NCI-H82 treated with DMSO at 0.1 percent for 48 hours (cell line): ENCODE measurements at regions not wholly inside any gene's neighbourhood (a gene's known extent, or its start where the extent isn't known, plus 50 kb on each side); places are given as distances from the start of the nearest gene placed in this dataset.
"Not testable (repeated sequence)": the region's sequence is repeated elsewhere in the genome, so short reads cannot be mapped to it uniquely, and the experiment has no call there.

ENCODE experiments used
- DNase-seq: peaks from one replicate; lab custom pipeline; 2025; ENCODE audit not compliant: unreplicated experiment; lab: John Stamatoyannopoulos, UW

DNA sequence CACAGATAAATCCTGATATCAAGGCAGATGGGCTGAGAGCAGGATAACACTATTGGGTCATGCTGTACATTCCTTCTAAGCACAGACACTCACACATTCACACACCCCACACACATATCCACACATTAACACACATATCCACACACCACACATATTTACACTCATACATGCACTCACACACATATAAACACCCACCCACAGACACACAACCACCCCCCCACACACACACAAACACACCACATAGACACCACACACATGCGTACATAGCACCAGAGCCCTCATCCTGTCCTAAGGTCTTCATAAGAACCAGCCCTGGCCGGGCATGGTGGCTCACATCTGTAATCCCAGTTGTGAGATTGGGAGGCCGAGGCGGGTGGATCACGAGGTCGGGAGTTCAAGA, 322.3 kb upstream of the ADCY2 start:
- no peak for DNase-seq

- no peak for DNase-seq
Measured at GRCh38 chr5:7074176-7074575, 321.8 kb upstream of the ADCY2 start.

GRCh38 chr5:7075470-7075869, 320.5 kb upstream of the ADCY2 start:
- no peak for DNase-seq

- no peak for DNase-seq
Measured at GRCh38 chr5:7078101-7078500, 317.8 kb upstream of the ADCY2 start.

- DNase-seq, result no peak
Measured at GRCh38 chr5:7078901-7079300, 317.0 kb upstream of the ADCY2 start.

- no peak for DNase-seq
Measured at GRCh38 chr5:7080501-7080900, 315.4 kb upstream of the ADCY2 start.

DNA sequence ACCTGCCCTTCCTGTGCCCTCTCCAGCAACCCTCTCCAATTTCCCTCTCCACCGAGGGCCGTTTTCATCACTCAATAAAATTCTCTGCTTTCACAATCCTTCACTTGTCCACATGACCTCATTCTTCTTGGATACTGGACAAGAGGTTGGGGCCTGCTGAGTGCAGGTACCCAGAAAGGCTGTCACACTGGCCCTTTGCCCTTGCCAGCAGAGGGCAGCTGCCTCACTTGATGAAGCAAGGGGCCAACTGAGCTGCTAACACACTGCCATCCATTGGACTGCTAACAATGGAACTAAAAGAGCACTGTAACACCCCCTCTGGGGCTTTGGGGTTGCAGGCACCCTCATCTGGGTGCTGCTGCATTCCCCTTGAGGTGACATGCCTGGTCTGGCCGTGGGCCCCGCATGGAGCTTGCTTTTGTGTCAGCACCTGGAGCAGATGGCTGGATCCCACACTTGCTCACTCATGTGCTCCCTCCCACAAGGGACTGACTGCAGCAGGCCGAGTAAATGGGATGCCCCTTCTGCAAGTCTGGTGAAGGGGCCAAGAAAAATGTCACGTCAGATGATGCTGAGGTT, 308.1 kb upstream of the ADCY2 start:
- no peak for DNase-seq

DNA sequence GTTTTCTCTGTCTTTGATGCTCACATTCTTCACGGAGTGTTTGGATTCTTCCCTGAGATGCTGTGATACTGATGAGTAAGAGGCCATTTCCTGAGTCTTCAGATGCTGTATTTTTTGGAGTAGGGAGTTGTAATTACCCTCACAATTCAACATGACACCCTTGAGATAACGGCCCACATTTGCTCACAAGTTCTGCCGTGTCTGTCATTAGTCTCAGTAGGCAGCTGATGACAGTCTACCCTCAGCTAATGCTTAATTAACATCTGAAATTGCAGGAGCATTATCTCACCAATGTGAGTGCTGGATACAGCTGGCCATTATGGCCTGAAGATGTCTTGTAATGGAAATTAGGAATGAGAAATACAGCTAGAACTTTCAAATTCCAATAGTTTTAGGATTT, 307.1 kb upstream of the ADCY2 start:
- DNase-seq, result no peak

DNA sequence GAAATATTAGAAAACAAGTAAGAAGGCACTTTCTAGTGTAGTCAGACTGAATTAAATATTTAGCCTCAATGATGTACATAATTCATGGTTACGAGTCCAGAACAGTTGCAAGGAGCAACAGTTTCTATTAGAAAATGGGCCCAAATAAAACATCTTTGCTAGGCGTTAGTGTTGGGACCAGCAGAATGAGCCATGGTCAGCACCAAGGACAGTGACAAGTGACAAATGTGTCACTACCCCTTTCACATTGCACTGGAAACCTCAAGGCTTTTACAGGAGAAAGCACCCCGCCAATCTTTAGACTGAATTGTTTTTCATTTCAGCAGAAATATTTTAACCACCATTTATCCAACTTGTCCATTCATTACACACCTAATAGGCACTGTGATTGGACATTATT, 301.3 kb upstream of the ADCY2 start:
- DNase-seq, result no peak

- no peak for DNase-seq
Measured at GRCh38 chr5:7096294-7096693, 299.6 kb upstream of the ADCY2 start.

DNA sequence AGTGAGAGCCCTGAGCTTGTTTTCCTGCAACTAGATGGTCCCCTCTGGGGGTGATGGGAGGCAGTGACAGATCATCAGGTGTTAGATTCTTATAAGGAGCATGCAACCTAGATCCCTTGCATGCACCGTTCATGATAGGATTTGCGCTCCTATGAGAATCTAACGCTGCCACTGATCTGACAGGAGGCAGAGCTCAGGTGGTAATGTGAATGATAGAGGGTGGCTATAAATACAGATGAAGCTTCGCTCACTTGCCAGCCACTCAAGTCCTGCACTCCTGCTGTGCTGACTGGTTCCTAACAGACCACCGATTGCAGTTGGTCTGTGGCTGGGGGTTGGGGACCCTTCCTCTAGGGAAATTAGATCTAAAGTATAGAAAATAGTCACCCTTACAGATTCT, 290.6 kb upstream of the ADCY2 start:
- DNase-seq, result no peak

DNA sequence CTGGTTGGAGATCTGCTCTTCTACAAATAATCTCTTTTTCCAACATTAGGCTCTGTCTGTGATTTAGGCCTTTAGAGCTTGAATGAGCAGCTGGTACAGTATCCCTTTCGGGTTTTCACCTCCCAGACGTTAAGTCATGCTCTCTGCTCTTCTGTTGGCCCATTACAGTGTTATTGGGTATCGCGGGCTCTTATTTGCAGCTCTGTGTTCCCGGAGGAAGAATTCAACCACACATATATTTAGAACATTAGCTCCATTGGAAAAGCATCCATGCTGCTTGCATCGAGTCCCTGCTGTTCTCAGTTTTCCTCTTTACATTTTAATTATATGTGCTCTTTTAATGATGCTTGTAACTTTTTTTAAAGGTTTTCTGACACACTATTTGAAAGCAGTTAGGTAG, 278.0 kb upstream of the ADCY2 start:
- DNase-seq, result no peak

DNA sequence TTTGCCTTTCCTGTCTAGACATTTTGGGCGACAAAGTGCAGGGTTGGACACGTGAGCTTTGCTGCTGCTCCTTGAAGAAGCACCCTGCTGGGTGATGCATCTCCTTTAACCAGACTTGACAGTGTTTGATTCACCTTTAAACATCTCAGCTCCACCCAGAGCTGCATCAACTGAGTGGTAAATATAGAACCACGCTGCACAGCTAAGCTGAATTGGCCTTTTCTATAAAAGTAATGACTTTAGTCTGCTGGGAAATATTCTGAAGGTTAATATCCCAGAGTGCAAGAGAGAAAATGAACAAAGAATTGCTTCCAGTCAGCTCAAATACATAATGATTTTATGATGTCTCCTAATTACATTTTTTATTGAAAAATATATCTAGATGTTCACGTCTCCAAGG, 264.3 kb upstream of the ADCY2 start:
- DNase-seq, result no peak

DNA sequence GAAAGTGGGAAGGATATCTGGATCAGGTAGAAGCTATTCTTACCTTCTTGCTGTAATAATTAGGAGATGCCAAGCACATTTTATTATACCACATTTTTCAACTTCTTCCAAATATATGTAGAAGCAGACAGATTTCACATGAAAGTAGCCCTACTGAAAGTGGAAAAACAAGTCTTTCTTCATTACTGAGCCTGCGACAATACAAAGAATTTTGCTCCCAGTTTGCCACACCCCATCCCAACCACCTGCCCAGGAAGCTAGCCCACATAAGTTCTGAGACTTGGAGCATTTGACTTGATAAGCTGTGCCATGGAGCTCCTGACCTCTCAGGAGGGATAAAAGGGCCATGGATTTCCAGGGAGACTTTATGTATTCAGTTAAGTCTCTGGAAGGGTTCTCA, 249.1 kb upstream of the ADCY2 start:
- no peak for DNase-seq

GRCh38 chr5:7157083-7157482, 238.9 kb upstream of the ADCY2 start:
- DNase-seq, result no peak

DNA sequence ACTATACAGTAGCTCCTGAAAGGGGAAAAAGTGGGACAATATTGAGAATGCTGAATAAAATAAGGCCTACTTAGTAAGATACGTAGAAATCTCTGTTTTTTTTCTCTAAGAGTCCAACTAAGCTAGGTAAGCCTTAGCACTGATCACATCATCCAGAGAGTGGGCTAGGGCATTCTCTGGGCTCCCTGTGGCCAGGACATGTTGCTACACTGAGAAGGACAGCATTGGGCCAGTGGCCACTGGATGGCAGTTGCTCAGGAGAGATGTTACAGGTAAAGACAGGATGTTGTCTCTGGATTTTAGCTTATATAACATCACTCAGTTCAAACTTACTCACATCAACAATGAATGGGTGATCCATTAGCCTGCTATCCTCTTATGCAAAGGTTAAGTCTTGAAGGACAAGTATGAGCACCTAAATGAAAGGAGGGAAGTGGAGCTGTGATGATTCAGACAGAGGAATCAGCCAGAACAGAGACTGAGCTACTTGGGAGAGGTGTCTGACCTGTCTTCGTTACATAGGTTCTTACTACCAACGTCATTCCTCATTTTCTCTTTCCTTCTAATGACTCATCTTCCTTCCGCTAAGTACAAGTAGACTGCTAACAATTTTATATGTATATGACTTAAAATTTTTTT, 226.6 kb upstream of the ADCY2 start:
- no peak for DNase-seq

DNA sequence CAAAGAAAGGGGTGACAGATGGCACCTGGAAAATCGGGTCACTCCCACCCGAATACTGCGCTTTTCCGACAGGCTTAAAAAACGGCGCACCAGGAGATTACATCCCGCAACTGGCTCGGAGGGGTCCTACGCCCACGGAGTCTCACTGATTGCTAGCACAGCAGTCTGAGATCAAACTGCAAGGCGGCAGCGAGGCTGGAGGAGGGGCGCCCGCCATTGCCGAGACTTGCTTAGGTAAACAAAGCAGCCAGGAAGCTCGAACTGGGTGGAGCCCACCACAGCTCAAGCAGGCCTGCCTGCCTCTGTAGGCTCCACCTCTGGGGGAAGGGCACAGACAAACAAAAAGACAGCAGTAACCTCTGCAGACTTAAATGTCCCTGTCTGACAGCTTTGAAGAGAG, 225.2 kb upstream of the ADCY2 start:
- DNase-seq, result not testable (repeated sequence)

- no peak for DNase-seq
Measured at GRCh38 chr5:7179364-7179763, 216.6 kb upstream of the ADCY2 start.

DNA sequence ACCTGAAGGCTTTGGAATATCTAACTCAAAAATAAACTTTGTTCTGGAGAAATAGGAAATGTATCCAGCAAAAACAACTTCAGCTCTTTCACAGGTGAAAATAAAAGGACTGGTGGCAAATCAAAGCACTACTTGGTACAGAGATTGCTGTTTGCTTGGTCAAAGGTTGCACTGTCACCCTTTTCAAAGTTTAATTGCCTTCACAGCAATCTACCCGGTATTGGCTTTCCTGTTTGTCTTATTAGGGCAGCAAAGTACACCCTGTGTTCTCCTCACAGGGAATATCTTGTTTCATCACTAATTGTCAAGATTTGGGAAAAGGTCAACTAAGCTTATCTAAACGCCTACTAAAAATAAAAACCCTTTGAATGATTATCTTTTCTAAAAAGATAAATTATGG, 214.1 kb upstream of the ADCY2 start:
- no peak for DNase-seq

- DNase-seq, result no peak
Measured at GRCh38 chr5:7185742-7186141, 210.2 kb upstream of the ADCY2 start.

DNA sequence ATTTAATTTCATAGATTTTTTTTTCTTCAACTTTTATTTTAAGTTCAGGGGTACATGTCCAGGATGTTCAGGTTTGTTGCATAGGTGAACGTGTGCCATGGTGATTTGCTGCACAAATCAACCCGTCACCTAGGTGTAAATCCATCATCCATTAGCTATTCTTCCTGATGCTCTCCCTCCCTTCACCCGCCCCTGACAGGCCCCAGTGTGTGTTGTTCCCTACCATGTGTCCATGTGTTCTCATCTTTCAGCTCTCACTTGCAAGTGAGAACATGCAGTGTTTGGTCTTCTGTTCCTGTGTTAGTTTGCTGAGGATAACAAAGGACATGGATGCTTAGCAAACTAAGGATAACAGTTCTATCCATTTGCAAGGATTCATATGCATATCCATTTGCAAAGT, 209.1 kb upstream of the ADCY2 start:
- DNase-seq, result no peak

DNA sequence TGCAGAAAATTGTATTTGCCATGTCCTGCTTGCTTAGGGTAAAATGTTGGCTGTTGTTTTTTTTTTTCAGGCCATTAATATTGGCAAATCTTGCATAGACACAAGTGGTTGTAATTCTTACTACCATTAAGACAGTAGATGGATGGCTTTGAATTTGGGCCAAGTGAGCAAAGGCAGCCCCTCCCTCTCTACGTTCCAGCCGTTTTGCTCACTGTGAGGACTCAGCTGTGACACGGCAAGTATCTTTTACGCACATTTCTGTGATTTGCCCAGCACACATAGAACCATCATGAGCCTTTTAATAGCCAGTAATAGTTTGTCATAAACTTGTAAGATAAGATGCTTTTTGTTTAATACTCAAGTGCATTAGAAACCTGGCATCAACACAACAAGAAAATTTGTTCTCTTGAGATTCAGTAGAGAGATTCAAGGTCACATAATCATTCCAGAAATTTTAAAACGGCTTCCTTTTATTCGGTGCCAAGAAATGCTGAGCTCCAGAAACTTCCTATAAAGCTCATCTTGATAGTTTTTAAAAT, 205.2 kb upstream of the ADCY2 start:
- DNase-seq, result no peak

- DNase-seq, result no peak
Measured at GRCh38 chr5:7192016-7192415, 203.9 kb upstream of the ADCY2 start.
